HG03575 (cell line): ENCODE measurements at regions not wholly inside any gene's neighbourhood (a gene's known extent, or its start where the extent isn't known, plus 50 kb on each side); places are given as distances from the start of the nearest gene placed in this dataset.

Experiments
- ATAC-seq: cut with Tn5 transposase; IDR thresholded peaks from one replicate; pipeline ENCODE4 v1.9.1; 2021; ENCODE audit not compliant: unreplicated experiment, insufficient number of reproducible peaks, low FRiP score; ENCODE audit errors: extremely low read depth

DNA sequence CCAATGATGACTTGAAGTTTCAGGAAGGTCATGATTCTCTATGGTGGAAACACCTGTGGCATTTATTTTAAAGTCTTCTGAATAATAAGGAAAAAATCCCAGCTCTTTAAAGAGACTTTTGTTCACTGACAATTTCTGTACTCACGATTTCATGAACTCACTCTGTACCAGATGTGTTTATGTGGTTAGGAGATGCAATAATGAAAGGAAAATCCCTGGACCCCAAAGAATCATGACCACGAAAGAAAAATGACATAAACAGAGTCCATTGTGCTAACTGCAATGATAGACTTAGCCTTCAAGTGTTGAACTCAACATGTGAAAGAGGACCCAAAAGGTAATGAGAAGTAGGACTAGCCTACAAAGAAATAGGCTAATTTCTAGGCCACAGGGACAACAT is 947.5 kb downstream of the CDH11 start:
- no peak for ATAC-seq

DNA sequence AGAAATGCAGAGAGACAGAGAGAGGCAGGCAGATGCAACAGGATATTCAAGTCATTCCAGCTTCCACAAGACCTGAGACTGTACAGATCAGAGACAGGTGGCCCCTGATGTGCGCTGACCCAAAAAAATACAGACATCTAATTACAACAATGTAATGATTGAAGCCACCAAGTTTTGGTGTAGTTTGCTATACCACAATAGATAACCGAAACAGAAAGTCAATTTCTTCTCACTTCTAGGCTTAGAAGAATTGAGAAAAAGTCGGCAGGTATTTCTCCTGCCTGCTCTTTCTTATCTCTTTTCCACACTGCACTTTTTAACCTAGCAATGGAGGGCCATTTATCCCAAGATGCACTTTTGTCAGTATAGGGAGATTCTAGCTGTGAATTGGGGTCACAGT is 949.2 kb downstream of the CDH11 start:
- ATAC-seq = no peak

GRCh38 chr16:64172226-64172625 is 949.6 kb downstream of the CDH11 start:
- ATAC-seq = no peak

DNA sequence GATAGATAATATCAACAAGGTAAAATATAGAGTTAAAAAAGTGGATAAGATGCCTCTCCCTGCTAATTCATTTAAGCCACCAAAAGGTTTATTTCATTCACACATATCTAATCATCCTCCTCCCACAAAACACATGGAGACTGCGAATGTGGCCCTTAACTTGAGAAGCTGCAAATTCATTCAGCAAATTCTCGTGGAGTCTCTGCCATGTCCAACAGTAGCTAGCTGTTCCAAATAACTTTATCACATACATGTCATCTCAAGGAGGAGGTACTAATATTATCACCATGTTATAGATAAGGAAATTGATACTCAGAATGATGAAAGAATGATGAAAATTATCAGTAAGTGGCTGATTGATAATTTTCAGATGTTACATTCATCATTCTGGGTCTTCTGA is 950.2 kb downstream of the CDH11 start:
- ATAC-seq = no peak

- ATAC-seq = no peak
Measured at GRCh38 chr16:64168371-64168770, 953.5 kb downstream of the CDH11 start.

GRCh38 chr16:64167936-64168335 is 953.9 kb downstream of the CDH11 start:
- ATAC-seq = no peak

- ATAC-seq = no peak
Measured at GRCh38 chr16:64165368-64165767, 956.5 kb downstream of the CDH11 start.

- no peak for ATAC-seq
Measured at GRCh38 chr16:64162613-64163375, 959.1 kb downstream of the CDH11 start.

GRCh38 chr16:64159976-64160375 is 961.9 kb downstream of the CDH11 start:
- no peak for ATAC-seq

DNA sequence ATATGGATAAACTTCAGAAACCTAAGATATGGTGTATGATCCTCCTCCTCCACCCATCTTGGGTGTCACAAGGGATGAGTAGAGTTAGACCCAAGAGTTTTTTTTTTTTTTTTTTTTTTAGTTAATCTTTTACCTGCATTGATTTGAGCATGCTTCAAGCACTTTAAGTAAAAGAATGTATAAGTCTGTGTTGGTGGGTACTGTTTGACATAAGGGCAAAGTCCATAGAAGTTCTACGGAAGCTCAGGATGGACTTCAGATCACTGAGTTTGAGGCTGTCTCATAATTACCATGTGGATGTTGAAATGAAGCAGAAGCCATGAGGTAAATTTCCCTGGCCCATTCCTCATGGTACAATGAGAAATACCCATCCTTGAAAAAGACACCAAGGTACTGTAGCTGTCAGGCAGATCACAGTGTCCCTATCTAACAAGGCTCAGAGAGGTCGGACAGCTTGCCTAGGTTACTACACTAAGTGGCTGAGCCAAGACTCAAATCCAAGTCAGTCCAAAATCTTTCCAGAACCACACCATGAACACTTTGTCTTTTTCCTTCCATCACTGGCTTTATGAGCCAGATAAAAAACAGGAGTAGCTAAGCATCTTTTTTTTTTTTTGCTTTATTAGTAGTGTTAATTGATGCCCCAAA is 962.8 kb downstream of the CDH11 start:
- ATAC-seq = no peak

GRCh38 chr16:64153718-64154117 is 968.1 kb downstream of the CDH11 start:
- ATAC-seq = no peak

DNA sequence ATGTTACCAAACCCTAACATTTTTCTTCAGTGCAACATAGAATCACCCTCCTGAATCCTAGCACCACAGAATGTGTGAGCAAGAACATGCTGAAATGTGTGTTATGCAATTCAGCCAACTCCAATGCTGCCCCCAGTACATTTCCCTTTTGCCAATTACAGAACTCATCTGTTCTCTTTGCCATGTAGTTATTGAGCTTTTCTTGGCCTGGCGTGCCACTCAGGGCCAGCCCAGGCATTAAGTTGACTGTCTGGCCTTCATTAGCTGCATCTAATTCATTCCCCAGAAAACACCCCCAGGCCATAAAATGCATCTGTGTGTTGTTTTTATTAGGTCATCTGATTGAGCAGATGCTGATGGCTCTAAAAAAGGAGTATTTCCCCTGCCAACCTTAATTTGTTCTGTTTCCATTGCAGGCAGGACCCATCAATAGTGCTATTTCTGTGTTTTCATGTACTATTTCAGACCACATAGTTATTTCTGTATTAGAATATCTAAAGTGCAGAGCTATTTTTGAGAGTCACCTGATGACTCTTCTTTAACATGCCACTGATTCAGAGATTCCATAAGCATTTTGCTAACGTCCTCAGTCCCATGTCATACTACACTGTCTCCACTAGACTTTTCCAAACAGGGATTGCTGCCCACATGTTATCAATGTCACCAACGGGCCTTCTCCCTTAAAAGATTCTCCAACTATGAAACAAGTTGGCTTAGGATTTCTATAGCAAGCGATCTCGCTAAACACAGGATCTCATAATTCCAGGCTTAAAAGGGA is 969.7 kb downstream of the CDH11 start:
- ATAC-seq = no peak

DNA sequence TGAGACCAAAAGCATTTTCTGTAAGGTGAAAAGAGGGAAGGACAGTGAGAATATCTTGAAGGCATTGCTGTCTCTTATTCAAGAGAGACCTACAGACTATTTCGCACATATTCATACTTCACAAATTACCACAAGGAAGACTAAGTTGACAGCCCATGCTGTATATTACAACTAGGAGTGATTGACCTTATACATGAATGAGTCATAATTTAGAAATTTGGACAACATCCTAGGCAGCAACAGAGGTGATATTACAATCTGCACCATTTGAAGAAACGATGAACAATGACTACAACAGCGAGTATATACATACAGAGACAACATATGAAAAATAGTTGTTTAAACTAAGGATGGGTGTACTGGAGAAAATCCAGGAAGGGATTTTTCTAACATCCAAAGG is 971.7 kb downstream of the CDH11 start:
- ATAC-seq = no peak

GRCh38 chr16:64149756-64150155 is 972.1 kb downstream of the CDH11 start:
- no peak for ATAC-seq

GRCh38 chr16:64148356-64148755 is 973.5 kb downstream of the CDH11 start:
- ATAC-seq = no peak

DNA sequence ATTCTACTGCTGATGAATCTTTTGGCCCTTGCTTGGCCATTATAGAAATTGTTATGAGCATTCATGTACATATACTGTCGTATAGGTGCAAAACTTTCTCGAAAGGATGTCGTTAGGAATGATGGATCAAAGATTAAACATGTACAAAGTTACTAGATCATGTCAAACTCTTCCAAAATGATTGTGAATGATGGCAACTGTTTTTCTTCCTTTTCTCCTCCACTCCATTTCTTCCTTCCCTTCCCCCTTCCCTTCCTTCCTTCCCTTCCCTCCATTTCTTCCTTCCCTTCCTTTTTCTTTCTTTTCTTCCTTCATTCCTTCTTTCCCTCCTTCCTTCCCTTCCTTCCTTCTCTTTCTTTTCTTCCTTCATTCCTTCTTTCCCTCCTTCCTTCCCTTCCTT is 973.9 kb downstream of the CDH11 start:
- ATAC-seq = no peak

DNA sequence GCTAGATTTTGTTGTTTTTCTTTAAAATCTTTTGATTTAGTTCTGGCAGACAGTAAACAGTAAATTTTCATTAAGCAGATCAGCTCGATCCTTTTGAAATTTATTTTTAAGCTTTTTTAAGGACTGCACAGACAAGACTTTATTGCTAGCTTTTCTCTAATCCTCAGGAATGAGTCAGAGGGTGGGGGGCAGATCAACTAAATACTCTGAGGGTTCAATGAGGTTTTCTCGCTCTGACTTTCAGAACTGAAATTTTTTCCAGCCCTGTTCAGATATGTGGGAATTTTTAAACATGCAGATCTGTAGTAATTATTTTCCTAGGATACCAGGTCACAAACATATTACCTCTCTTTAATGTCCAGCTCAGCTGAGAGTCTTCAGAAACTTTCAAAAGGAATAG is 977.2 kb downstream of the CDH11 start:
- ATAC-seq = no peak

GRCh38 chr16:64138621-64139020 is 983.2 kb downstream of the CDH11 start:
- no peak for ATAC-seq

- no peak for ATAC-seq
Measured at GRCh38 chr16:64138006-64138405, 983.9 kb downstream of the CDH11 start.

GRCh38 chr16:64136743-64137142 is 985.1 kb downstream of the CDH11 start:
- no peak for ATAC-seq
